Naive thymus-derived CD8-positive, alpha-beta T cell (primary cell): ENCODE measurements at regions not wholly inside any gene's neighbourhood (a gene's known extent, or its start where the extent isn't known, plus 50 kb on each side); places are given as distances from the start of the nearest gene placed in this dataset.

ENCODE experiments used
- ATAC-seq, 2 donors: fragments of 150-1000 bp; cut with Tn5 transposase in 1 of 2; sonication (Bioruptor Pico), chemical (Tn5 transposase) in 1 of 2; 1 replicate in 1 of 2; 2 replicates in 1 of 2; pipeline ENCODE4 v1.10.0; 2021; ENCODE audit warnings: mild to moderate bottlenecking in 2 of 2, moderate library complexity in 2 of 2
- POLR2A ChIA-PET: fragments of 350-600 bp; sonication (Branson Sonifier 250); formaldehyde crosslinking; loops from one replicate; lab custom pipeline; 2021; ENCODE audit warnings: antibody characterized with exemption; lab: Charles Lee
- DNase-seq, 10 donors: peaks; one replicate each; pipeline versions ENCODE4 v3.0.0 to v3.0.0-alpha.2; 2020 to 2022
- H3K27ac Mint-ChIP-seq, 10 donors: one replicate each; pipeline ENCODE4 v1.8.0; 2020 to 2022; ENCODE audit warnings: mild to moderate bottlenecking in 10 of 10, mixed read lengths in 10 of 10, moderate library complexity in 4 of 10, inconsistent platforms in 1 of 10
- H3K27me3 Mint-ChIP-seq, 5 donors: one replicate each; pipeline ENCODE4 v1.8.0; 2021 to 2022; ENCODE audit warnings: mixed read lengths in 5 of 5
- H3K36me3 Mint-ChIP-seq, 3 donors: one replicate each; pipeline ENCODE4 v1.8.0; 2020 to 2022; ENCODE audit warnings: mixed read lengths in 3 of 3, mild to moderate bottlenecking in 2 of 3, inconsistent platforms in 1 of 3
- H3K4me1 Mint-ChIP-seq, 4 donors: one replicate each; pipeline ENCODE4 v1.8.0; 2021 to 2022; ENCODE audit warnings: mixed read lengths in 4 of 4
- H3K4me3 Mint-ChIP-seq, 10 donors: one replicate each; pipeline ENCODE4 v1.8.0; 2020 to 2022; ENCODE audit warnings: mild to moderate bottlenecking in 10 of 10, mixed read lengths in 10 of 10, moderate library complexity in 6 of 10, inconsistent platforms in 1 of 10
- H3K9me3 Mint-ChIP-seq, 9 donors: one replicate each; pipeline ENCODE4 v1.8.0; 2020 to 2022; ENCODE audit warnings: mixed read lengths in 9 of 9, mild to moderate bottlenecking in 3 of 9, inconsistent platforms in 1 of 9, moderate library complexity in 1 of 9

GRCh38 chr7:26034391-26034790 is 117.6 kb upstream of the NFE2L3 start:
- peaks cover 0 to 9% (median 2%) of the 10 kb centered on the region in 4 donors for H3K4me1 Mint-ChIP-seq
- H3K9me3 Mint-ChIP-seq = peaks cover 0 to 5% (median 2%) of the 10 kb centered on the region in 9 donors
- H3K36me3 Mint-ChIP-seq = no peaks in the 10 kb centered on the region
- ATAC-seq (no peak), DNase-seq (no peak)
- peaks cover 6 to 37% (median 27%) of the 10 kb centered on the region in 5 donors for H3K27me3 Mint-ChIP-seq
- H3K4me3 Mint-ChIP-seq = no peak overlapping the region
- H3K27ac Mint-ChIP-seq = no peak overlapping the region
- POLR2A ChIA-PET = no interaction called here

DNA sequence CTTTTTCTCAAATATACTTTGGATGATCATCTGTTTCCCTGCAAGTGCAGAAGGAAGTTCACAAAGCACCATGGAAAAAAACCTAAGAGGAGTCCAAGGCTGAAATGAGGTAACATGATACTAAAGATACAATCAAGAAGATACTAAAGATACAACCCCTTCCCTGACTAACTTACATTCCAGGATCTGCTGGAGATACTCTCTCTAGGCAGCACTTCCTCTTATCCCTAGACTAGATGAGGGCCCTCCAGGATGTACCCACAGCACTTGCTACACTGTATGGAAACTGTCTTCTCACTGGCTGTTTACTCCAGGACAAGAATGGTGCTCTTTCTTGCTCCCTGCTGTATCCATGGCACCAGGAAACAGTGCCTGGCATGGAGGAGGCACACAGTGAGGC is 116.4 kb upstream of the NFE2L3 start:
- Mint-ChIP-seq H3K4me3 (no peak overlapping the region), H3K27me3 (peaks cover 10 to 43% (median 34%) of the 10 kb centered on the region in 5 donors)

GRCh38 chr7:26036092-26036491 is 115.9 kb upstream of the NFE2L3 start:
- Mint-ChIP-seq H3K27ac (no peak overlapping the region), H3K4me1 (peaks cover 0 to 9% (median 2%) of the 10 kb centered on the region in 4 donors), H3K27me3 (peaks cover 10 to 43% (median 29%) of the 10 kb centered on the region in 5 donors), H3K36me3 (no peaks in the 10 kb centered on the region), H3K4me3 (no peak overlapping the region), H3K9me3 (peaks cover 0 to 5% (median 2%) of the 10 kb centered on the region in 9 donors)
- ATAC-seq (no peak), DNase-seq (no peak)
- POLR2A ChIA-PET = no interaction called here

More for the DNA sequence above, 116.4 kb upstream of the NFE2L3 start:
- Mint-ChIP-seq H3K27ac (no peak overlapping the region), H3K9me3 (peaks cover 0 to 5% (median 2%) of the 10 kb centered on the region in 9 donors), H3K36me3 (no peaks in the 10 kb centered on the region), H3K4me1 (peaks cover 0 to 9% (median 2%) of the 10 kb centered on the region in 4 donors)
- DNase-seq (no peak), ATAC-seq (no peak)
- POLR2A ChIA-PET = no interaction called here

DNA sequence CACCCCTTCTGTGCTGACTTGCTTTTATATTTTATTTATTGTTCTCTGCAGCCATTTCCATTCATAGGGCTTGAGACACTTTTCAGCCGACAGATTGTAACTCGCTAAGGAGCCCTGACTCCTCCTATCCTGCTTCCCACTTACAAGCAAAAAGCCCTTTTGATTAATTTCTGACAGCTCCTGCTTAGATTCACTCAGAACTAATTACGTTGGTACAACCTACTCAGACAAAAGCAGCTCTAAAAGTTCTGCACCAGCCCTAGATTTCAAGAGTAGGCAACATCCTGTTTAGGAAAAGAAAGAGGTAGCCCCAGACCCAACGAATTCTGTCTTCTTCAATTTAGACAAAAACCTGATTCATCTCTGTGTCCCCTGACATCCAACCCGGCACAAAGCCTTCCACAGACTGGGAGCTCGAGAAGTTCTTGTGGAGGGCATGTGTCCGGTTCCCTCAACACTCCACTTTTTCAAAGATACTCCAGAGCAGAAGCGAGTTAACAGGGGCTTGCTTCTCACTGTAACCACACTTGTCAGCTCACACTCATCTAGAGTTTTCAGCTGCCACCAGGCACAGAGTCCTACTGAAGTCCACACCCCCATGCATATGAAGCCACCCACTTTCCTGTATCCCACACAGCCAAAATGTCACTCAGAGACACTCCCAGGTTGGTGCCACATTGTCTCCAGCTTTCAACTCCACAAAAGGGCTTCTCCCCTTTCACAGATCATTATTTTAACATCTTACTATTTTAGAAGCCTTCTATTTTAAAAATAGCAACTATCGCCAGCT is 113.6 kb upstream of the NFE2L3 start:
- H3K36me3 Mint-ChIP-seq = no peaks in the 10 kb centered on the region
- POLR2A ChIA-PET = no interaction called here
- peaks cover 0 to 5% (median 2%) of the 10 kb centered on the region in 9 donors for H3K9me3 Mint-ChIP-seq
- peak overlapping the region in 5 of 10 donors; percentile 0 to 38 (median 21) for H3K4me3 Mint-ChIP-seq
- DNase-seq (no peak), ATAC-seq (no peak)
- peaks cover 0 to 9% (median 2%) of the 10 kb centered on the region in 4 donors for H3K4me1 Mint-ChIP-seq
- H3K27ac Mint-ChIP-seq = no peak overlapping the region
- peaks cover 13 to 35% (median 22%) of the 10 kb centered on the region in 5 donors for H3K27me3 Mint-ChIP-seq

DNA sequence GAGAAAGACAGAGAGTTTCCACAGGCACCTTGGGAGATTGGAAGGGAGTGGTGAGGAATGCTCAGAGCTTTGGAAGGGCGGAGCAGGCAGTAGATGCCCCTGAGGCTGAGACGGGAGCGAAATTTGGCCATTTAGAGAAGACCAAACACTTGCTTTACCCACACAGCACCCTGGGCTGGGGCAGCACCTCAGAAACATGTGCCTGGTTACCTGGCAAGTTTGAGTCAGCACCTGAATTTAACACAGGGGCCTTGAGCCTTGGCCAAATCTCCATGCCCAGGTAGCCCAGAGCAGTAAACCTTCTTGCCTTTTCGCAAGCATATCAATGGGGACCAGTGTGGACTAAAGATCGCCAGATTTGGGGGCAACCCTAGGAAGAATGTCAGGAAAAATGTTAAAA is 111.9 kb upstream of the NFE2L3 start:
- H3K27me3 Mint-ChIP-seq = peaks cover 20 to 47% (median 33%) of the 10 kb centered on the region in 5 donors
- no peaks in the 10 kb centered on the region for H3K36me3 Mint-ChIP-seq
- H3K27ac Mint-ChIP-seq = no peak overlapping the region
- ATAC-seq (no peak), DNase-seq (no peak)
- H3K4me3 Mint-ChIP-seq = no peak overlapping the region
- peaks cover 0 to 5% (median 2%) of the 10 kb centered on the region in 9 donors for H3K9me3 Mint-ChIP-seq
- POLR2A ChIA-PET = no interaction called here
- peaks cover 0 to 9% (median 2%) of the 10 kb centered on the region in 4 donors for H3K4me1 Mint-ChIP-seq

- Mint-ChIP-seq H3K4me1 (peaks cover 0 to 9% (median 2%) of the 10 kb centered on the region in 4 donors), H3K4me3 (no peak overlapping the region), H3K27ac (no peak overlapping the region), H3K9me3 (no peaks in the 10 kb centered on the region), H3K36me3 (no peaks in the 10 kb centered on the region), H3K27me3 (peaks cover 16 to 48% (median 29%) of the 10 kb centered on the region in 5 donors)
- POLR2A ChIA-PET = no interaction called here
- no peak for ATAC-seq
- no peak for DNase-seq
Observed at GRCh38 chr7:26042237-26042636, 109.8 kb upstream of the NFE2L3 start.

DNA sequence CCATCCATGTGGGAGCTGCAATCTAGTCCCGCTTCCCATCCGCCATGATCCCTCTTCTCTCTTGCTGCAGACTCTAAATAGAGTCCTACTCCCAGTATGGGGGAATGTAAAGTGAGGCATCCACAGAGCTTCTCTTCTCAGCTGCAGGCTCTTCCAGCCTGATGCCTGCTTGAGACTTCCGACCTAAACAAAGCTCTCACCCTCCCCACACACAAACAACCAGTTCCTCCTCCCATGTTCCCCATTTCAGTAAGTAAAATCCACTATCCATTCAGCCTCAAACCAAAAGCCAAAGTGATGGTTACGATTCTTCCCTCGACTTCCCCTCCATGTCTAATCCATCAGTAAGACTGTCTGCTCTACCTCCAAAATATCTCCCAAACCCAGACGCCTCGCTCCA is 108.2 kb upstream of the NFE2L3 start:
- H3K27me3 Mint-ChIP-seq = peaks cover 16 to 37% (median 19%) of the 10 kb centered on the region in 5 donors
- H3K27ac Mint-ChIP-seq = no peak overlapping the region
- H3K4me1 Mint-ChIP-seq = peaks cover 0 to under 1% (median 0%) of the 10 kb centered on the region in 4 donors
- POLR2A ChIA-PET = no interaction called here
- H3K4me3 Mint-ChIP-seq = no peak overlapping the region
- no peaks in the 10 kb centered on the region for H3K36me3 Mint-ChIP-seq
- no peak for ATAC-seq
- no peaks in the 10 kb centered on the region for H3K9me3 Mint-ChIP-seq
- no peak for DNase-seq

DNA sequence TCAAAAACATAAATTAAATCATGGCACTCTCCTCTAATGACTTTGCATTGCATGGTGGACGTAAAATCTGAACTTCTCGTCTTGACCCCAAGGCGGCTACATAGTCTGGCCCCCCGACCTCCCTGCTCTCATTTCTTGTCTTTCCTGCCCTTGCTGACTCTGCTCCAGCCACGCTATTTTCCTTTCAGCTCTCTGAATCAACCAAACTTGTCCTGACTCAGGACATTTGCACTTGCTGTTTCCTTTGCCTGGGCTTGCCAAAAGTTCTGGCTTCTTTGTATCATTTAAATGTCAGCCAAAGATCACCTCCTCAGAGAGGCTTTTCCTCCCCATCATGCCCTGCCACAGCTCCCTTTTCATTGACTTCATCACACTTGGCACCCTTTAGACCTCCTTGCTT is 107.7 kb upstream of the NFE2L3 start:
- Mint-ChIP-seq H3K27ac (no peak overlapping the region), H3K4me3 (no peak overlapping the region), H3K4me1 (no peaks in the 10 kb centered on the region), H3K36me3 (no peaks in the 10 kb centered on the region), H3K9me3 (no peaks in the 10 kb centered on the region), H3K27me3 (peaks cover 16 to 37% (median 19%) of the 10 kb centered on the region in 5 donors)
- POLR2A ChIA-PET = no interaction called here
- no peak for DNase-seq
- ATAC-seq = no peak

DNA sequence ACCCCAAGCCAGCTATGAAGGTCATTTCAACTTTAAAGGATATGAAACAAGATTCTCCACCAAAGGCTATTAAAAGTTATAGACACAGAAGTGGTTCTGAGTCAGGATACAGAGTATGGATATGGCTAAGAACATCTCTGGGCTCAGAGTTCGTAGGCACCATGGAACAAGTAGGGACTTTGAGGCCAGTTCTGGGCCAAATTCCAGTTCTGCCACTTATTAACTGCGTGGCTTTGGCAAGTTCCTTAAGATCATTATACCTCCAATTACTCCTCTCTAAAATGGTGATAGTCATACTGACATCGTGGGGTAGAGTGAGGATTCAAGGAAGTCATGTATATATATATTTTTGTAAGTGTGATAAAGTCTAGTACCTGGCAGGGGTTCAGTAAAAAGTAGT is 105.8 kb upstream of the NFE2L3 start:
- H3K27me3 Mint-ChIP-seq = peaks cover 14 to 35% (median 18%) of the 10 kb centered on the region in 5 donors
- no peaks in the 10 kb centered on the region for H3K36me3 Mint-ChIP-seq
- no peak overlapping the region for H3K4me3 Mint-ChIP-seq
- no peak overlapping the region for H3K27ac Mint-ChIP-seq
- DNase-seq = no peak
- POLR2A ChIA-PET = no interaction called here
- H3K9me3 Mint-ChIP-seq = peaks cover 0 to 3% (median 0%) of the 10 kb centered on the region in 9 donors
- no peaks in the 10 kb centered on the region for H3K4me1 Mint-ChIP-seq
- no peak for ATAC-seq

DNA sequence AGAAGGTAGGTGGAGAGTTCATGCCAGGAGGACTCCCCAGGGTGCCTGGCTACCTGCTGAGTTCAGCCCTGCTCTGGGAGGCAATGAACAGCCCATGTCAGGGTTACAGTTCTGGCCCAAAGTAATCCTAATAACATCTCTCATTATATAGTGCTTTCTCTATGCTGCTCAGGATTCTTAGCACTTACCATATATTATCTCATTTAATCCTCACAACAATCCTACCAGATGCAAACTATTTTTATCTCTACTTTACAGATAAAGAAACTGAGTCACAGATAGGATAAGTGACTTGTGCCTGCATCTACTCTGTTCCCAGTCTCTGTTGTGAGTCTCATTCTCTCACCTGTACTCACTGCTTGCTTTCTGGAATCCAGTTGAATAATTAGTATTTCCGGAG is 105.1 kb upstream of the NFE2L3 start:
- no peak overlapping the region for H3K4me3 Mint-ChIP-seq
- peaks cover 13 to 39% (median 20%) of the 10 kb centered on the region in 5 donors for H3K27me3 Mint-ChIP-seq
- H3K9me3 Mint-ChIP-seq = peaks cover 0 to 3% (median 0%) of the 10 kb centered on the region in 9 donors
- H3K36me3 Mint-ChIP-seq = no peaks in the 10 kb centered on the region
- H3K4me1 Mint-ChIP-seq = no peaks in the 10 kb centered on the region
- POLR2A ChIA-PET = no interaction called here
- no peak overlapping the region for H3K27ac Mint-ChIP-seq
- no peak for ATAC-seq
- no peak for DNase-seq

DNA sequence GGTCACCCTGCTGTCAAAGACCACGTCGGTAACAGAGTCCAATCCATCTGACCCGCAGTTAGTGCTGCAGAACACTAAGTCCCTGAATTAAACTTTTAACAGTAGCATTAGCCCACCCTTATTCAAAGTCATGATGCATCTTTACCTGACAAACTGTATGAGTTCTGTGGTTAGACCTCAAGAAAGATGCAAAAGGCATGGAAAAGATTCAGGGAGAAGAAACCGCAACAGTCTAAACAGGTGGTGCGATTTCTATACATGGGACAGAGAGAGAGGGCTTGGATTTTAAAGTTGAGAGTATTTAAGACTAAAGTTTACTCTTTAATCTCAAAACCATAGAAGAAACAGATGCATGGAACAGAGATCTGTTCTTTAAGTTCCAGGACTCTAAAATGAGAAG is 103.3 kb upstream of the NFE2L3 start:
- no peak for ATAC-seq
- peaks cover 17 to 41% (median 20%) of the 10 kb centered on the region in 5 donors for H3K27me3 Mint-ChIP-seq
- no peak for DNase-seq
- POLR2A ChIA-PET = no interaction called here
- H3K36me3 Mint-ChIP-seq = peaks cover 0 to 10% (median 6%) of the 10 kb centered on the region in 3 donors
- H3K27ac Mint-ChIP-seq = no peak overlapping the region
- peaks cover 0 to 11% (median 5%) of the 10 kb centered on the region in 9 donors for H3K9me3 Mint-ChIP-seq
- no peaks in the 10 kb centered on the region for H3K4me1 Mint-ChIP-seq
- no peak overlapping the region for H3K4me3 Mint-ChIP-seq

GRCh38 chr7:26049081-26049480 is 102.9 kb upstream of the NFE2L3 start:
- Mint-ChIP-seq H3K36me3 (peaks cover 0 to 14% (median 10%) of the 10 kb centered on the region in 3 donors), H3K9me3 (peaks cover 0 to 16% (median 5%) of the 10 kb centered on the region in 9 donors), H3K4me3 (no peak overlapping the region), H3K27me3 (peaks cover 15 to 40% (median 16%) of the 10 kb centered on the region in 5 donors), H3K4me1 (no peaks in the 10 kb centered on the region), H3K27ac (no peak overlapping the region)
- POLR2A ChIA-PET = no interaction called here
- DNase-seq = no peak
- no peak for ATAC-seq

- Mint-ChIP-seq H3K27me3 (peaks cover 19 to 43% (median 24%) of the 10 kb centered on the region in 5 donors), H3K4me3 (no peak overlapping the region), H3K36me3 (peaks cover 0 to 16% (median 14%) of the 10 kb centered on the region in 3 donors), H3K9me3 (peaks cover 0 to 25% (median 5%) of the 10 kb centered on the region in 9 donors), H3K4me1 (no peaks in the 10 kb centered on the region), H3K27ac (no peak overlapping the region)
- no peak for DNase-seq
- POLR2A ChIA-PET = no interaction called here
- ATAC-seq = no peak
Observed at GRCh38 chr7:26051021-26051420, 101.0 kb upstream of the NFE2L3 start.
